Ascending aorta (tissue), 2 donors: ENCODE measurements at regions not wholly inside any gene's neighbourhood (a gene's known extent, or its start where the extent isn't known, plus 50 kb on each side); places are given as distances from the start of the nearest gene placed in this dataset.
"Not testable (repeated sequence)": the region's sequence is repeated elsewhere in the genome, so short reads cannot be mapped to it uniquely, and the experiment has no call there.

Source experiments
- DNase-seq, 2 donors: peaks; one replicate each; pipeline ENCODE4 v3.0.0-alpha.2; 2019; ENCODE audit warnings: low spot score in 2 of 2
- H3K27ac ChIP-seq, 2 donors: fragments of 200-600 bp; sonication (generic); one replicate each; pipeline ENCODE4 v1.5.1; 2016 to 2017; ENCODE audit warnings: mild to moderate bottlenecking in 1 of 2
- H3K27me3 ChIP-seq: fragments of 200-600 bp; sonication (generic); one replicate; pipeline ENCODE4 v1.5.1; 2017
- H3K36me3 ChIP-seq, 2 donors: fragments of 200-600 bp; sonication (generic); one replicate each; pipeline ENCODE4 v1.5.1; 2016
- H3K4me1 ChIP-seq, 2 donors: fragments of 200-600 bp; sonication (generic); one replicate each; pipeline ENCODE4 v1.5.1; 2016 to 2017; ENCODE audit warnings: mild to moderate bottlenecking in 1 of 2
- H3K4me3 ChIP-seq, 2 donors: fragments of 200-600 bp; sonication (generic); one replicate each; pipeline ENCODE4 v1.5.1; 2016 to 2017; ENCODE audit warnings: mild to moderate bottlenecking in 1 of 2
- H3K9me3 ChIP-seq, 2 donors: fragments of 200-600 bp; sonication (generic); one replicate each; pipeline ENCODE4 v1.5.1; 2016
- intact Hi-C: fragments of 100-400 bp; cut with DNase I; formaldehyde crosslinking; loops from one replicate; pipeline ENCODE4 v1.15.1; 2023
- TF ChIP-seq, protein P1 (sequence below), 3 experiments: fragments of 200-600 bp in 2 of 3; fragments of 450-650 bp in 1 of 3; sonication (generic) in 2 of 3; IDR thresholded peaks; one replicate each; pipeline ENCODE4 v1.5.1; 2016 to 2019; ENCODE audit warnings: antibody characterized with exemption in 3 of 3, mild to moderate bottlenecking in 1 of 3, moderate library complexity in 1 of 3

GRCh38 chrX:9394212-9394611 is 70.6 kb upstream of the TBL1X start:
- Histone ChIP-seq H3K27ac (no peak overlapping the region), H3K36me3 (no peaks in the 10 kb centered on the region), H3K27me3 (no peaks in the 10 kb centered on the region), H3K4me3 (no peak overlapping the region), H3K4me1 (no peaks in the 10 kb centered on the region), H3K9me3 (no peaks in the 10 kb centered on the region)
- TF ChIP-seq, protein P1, sequence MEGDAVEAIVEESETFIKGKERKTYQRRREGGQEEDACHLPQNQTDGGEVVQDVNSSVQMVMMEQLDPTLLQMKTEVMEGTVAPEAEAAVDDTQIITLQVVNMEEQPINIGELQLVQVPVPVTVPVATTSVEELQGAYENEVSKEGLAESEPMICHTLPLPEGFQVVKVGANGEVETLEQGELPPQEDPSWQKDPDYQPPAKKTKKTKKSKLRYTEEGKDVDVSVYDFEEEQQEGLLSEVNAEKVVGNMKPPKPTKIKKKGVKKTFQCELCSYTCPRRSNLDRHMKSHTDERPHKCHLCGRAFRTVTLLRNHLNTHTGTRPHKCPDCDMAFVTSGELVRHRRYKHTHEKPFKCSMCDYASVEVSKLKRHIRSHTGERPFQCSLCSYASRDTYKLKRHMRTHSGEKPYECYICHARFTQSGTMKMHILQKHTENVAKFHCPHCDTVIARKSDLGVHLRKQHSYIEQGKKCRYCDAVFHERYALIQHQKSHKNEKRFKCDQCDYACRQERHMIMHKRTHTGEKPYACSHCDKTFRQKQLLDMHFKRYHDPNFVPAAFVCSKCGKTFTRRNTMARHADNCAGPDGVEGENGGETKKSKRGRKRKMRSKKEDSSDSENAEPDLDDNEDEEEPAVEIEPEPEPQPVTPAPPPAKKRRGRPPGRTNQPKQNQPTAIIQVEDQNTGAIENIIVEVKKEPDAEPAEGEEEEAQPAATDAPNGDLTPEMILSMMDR (IDR thresholded peaks at IDR 0.05): no peak
- no peak for DNase-seq
- intact Hi-C loops: no loop called here

DNA sequence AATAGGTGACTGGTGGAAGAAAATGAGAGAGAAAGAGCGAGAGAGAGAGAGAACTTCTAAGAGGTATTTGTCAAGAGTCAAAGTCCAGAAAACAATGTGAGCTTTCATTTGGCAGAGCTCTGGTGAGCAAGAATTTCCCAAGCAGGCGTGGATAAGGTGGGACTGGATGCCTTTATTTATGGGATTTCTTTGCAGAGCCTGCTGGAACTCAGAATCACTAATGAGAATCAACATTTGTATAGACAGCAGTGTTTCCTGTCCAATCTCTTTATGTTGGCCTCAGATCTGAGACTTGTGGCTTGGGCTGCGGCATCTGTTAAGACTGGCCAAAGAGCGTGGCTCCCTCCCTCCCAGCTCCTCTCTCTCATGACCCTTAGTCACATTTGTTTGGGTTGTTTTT is 67.9 kb upstream of the TBL1X start:
- no peak for DNase-seq
- TF ChIP-seq, protein P1 (IDR thresholded peaks at IDR 0.05): no peak
- Histone ChIP-seq H3K4me3 (no peak overlapping the region), H3K36me3 (no peaks in the 10 kb centered on the region), H3K4me1 (no peaks in the 10 kb centered on the region), H3K27ac (no peak overlapping the region), H3K27me3 (no peaks in the 10 kb centered on the region), H3K9me3 (no peaks in the 10 kb centered on the region)
- intact Hi-C loops: no loop called here

GRCh38 chrX:9401051-9401450 is 63.8 kb upstream of the TBL1X start:
- Histone ChIP-seq H3K27ac (no peak overlapping the region), H3K4me1 (no peaks in the 10 kb centered on the region), H3K36me3 (no peaks in the 10 kb centered on the region), H3K9me3 (peaks cover 0 to 3% of the 10 kb centered on the region in 2 donors), H3K4me3 (no peak overlapping the region), H3K27me3 (no peaks in the 10 kb centered on the region)
- TF ChIP-seq, protein P1 (IDR thresholded peaks at IDR 0.05): no peak
- DNase-seq: no peak
- intact Hi-C loops: no loop called here

DNA sequence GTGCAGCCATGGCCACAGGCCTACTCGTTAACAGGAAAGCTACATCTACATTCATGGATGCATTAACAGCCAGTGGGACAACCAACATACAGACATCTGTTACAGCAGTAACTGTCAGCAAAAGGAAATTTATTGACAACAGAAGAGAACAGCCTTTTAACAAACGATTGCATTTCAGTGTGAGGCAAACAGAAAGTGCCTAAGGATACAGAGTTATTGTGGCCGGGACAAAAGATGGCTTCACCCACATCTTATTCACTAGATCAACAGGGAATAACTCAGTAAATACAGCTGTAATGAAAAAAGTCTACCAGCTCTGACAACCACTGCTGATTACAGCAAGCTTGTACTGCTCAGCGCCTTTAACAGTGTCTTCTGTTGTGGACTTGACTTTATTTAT is 61.5 kb upstream of the TBL1X start:
- Histone ChIP-seq H3K4me3 (no peak overlapping the region), H3K9me3 (peaks cover 0 to 3% of the 10 kb centered on the region in 2 donors), H3K36me3 (no peaks in the 10 kb centered on the region), H3K4me1 (no peaks in the 10 kb centered on the region), H3K27me3 (no peaks in the 10 kb centered on the region), H3K27ac (no peak overlapping the region)
- DNase-seq: no peak
- intact Hi-C loops: no loop called here
- TF ChIP-seq, protein P1 (IDR thresholded peaks at IDR 0.05): no peak

DNA sequence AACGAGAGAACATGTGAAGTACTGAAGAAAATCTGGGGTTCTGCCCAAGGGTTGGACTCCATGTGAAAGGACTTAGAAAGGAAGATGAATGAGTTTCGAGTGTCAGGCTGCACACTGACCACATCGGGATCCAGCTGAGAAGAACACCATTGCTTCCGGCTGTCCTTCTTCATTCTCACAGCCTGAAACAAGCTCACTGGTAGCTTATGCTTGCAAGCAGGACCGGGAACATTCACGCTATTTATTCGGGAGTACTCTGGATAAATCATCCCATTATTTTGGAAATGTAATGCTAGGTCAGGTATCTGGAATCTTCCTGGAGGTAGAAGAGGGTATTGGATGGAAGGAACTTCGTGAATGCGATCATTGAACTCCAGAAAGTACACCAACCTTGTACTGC is 59.2 kb upstream of the TBL1X start:
- H3K36me3 ChIP-seq, H3K4me3 ChIP-seq, H3K4me1 ChIP-seq, H3K9me3 ChIP-seq, H3K27me3 ChIP-seq, intact Hi-C loops, H3K27ac ChIP-seq: not testable (repeated sequence)
- DNase-seq: peak; percentile 31 to 68

DNA sequence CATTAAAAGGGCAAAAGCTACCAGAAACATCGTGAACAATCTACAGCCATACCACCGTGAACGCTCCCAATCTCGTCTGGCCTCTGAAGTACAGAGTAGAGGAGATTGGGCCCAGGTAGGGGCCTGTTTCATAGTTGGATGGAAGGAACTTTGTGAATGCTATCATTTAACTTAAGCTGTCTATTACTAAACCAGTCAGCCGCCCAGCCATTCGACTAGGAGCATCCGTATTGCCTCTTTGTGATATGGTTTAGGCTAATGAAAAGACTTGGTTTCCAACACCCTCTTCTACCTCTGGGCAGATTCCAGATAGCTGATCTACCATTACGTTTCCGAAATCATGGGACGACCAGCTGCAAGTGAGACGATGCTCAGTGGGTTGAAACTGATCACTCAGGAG is 54.0 kb upstream of the TBL1X start:
- not testable (repeated sequence) for H3K4me1 ChIP-seq, H3K27me3 ChIP-seq, H3K27ac ChIP-seq, H3K9me3 ChIP-seq, H3K4me3 ChIP-seq, H3K36me3 ChIP-seq
- intact Hi-C loops: loop anchor here (10.0 kb wide), 1 partner anchor 496 kb away; no protein-coding TSS in a partner anchor
- DNase-seq: peak in 1 of 2 donors; percentile 25

DNA sequence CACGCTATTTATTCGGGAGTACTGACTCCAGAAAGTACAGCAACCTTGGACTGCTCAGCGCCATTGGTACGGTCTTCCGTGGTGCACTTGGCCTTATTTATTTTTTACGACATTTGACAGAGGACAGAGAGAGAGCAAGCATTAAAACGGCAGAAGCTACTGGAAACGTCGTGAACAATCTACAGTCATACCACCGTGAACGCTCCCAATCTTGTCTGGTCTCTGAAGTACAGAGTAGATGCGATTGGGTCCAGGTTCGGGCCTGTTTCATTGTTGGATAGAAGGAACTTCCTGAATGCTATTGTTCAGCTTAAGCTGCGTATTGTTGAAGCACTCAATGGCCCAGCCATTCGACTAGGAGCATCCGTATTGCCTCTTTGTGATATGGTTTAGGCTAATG is 53.2 kb upstream of the TBL1X start:
- H3K36me3 ChIP-seq, H3K27me3 ChIP-seq, DNase-seq, H3K27ac ChIP-seq, H3K4me3 ChIP-seq, H3K9me3 ChIP-seq, H3K4me1 ChIP-seq: not testable (repeated sequence)
- intact Hi-C loops: loop anchor here (10.0 kb wide), 1 partner anchor 497 kb away; no protein-coding TSS in a partner anchor
